ENCODE measurements at regions not wholly inside any gene's neighbourhood (a gene's known extent, or its start where the extent isn't known, plus 50 kb on each side); places are given as distances from the start of the nearest gene placed in this dataset.
"Not testable (repeated sequence)": the region's sequence is repeated elsewhere in the genome, so short reads cannot be mapped to it uniquely, and the experiment has no call there.

DNA sequence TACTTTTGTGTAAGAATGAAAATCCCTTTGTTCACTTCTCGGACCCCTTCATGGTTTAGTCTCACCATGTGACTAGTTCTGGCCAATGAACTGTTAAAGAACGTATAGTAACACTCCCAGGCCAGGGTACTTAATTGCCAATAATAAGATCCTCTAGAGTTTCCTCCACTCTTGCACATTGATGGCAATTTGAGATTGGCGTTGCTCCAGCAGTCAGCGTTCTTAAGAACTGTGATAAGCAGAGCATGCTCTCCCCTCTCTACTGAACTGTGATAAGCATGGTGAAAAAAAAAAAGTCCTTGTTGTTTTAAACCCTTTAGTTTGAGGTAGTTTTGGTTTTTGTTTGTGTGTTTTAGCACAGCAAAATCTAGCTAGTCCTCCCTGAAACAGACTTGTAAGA lies 854.5 kb downstream of the SLC6A15 start:
- Mint-ChIP-seq H3K36me3 (ENCODE audit: low read depth) (no peaks in the 10 kb centered on the region), H3K4me3 (no peak overlapping the region), H3K27me3 (no peaks in the 10 kb centered on the region), H3K4me1 (no peaks in the 10 kb centered on the region), H3K27ac (no peak overlapping the region)
- ATAC-seq (no peak), DNase-seq (no peak)
- no peaks in the 10 kb centered on the region for H3K9me3 ChIP-seq (ENCODE audit: control insufficient read depth, low read length, poor library complexity, severe bottlenecking)

DNA sequence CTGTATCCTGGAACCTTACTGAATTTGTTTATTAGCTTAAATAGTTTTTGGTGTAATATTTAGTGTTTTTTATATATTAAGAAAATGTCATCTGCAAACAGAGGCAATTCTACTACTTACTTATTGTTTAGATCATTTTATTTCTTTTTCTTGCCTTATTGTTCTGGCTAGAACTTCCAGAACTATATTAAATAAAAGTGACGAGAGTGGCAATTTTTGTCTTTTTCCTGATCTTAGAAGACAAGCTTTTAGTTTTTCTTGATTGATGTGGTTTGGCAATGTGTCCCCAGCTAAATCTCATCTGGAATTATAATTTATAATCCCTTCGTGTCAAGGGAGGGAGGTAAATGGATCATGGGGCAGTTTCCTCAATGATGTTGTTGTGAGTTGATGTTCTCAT lies 857.8 kb downstream of the SLC6A15 start:
- no peaks in the 10 kb centered on the region for H3K36me3 Mint-ChIP-seq (ENCODE audit: low read depth)
- H3K9me3 ChIP-seq (ENCODE audit: control insufficient read depth, low read length, poor library complexity, severe bottlenecking), result no peaks in the 10 kb centered on the region
- ATAC-seq (no peak), DNase-seq (no peak)
- no peak overlapping the region for H3K4me3 Mint-ChIP-seq
- no peak overlapping the region for H3K27ac Mint-ChIP-seq
- H3K4me1 Mint-ChIP-seq, result no peaks in the 10 kb centered on the region
- H3K27me3 Mint-ChIP-seq, result no peaks in the 10 kb centered on the region

DNA sequence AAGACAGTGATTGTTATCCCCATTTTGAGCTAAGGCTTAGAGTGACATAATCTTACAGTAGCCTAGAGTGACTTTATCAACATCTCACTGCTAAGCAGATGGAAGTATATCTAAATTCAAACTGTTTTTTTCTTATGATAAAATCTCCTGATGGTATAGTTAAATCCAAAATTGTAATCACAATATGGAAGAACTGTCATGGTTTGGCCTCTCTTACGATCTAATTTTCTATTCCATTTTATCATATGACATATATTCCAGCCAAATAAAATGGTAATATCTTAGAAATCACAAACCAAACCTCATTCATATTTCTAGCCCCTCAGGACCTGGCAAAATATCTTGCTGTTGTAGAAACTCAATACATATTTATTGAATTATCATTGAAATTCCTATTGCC lies 864.7 kb downstream of the SLC6A15 start:
- DNase-seq (no peak), ATAC-seq (no peak)
- H3K27ac Mint-ChIP-seq, result no peak overlapping the region
- H3K36me3 Mint-ChIP-seq (ENCODE audit: low read depth), result no peaks in the 10 kb centered on the region
- H3K27me3 Mint-ChIP-seq, result no peaks in the 10 kb centered on the region
- H3K4me3 Mint-ChIP-seq, result no peak overlapping the region
- peaks cover 2% of the 10 kb centered on the region for H3K9me3 ChIP-seq (ENCODE audit: control insufficient read depth, low read length, poor library complexity, severe bottlenecking)
- H3K4me1 Mint-ChIP-seq, result no peaks in the 10 kb centered on the region

DNA sequence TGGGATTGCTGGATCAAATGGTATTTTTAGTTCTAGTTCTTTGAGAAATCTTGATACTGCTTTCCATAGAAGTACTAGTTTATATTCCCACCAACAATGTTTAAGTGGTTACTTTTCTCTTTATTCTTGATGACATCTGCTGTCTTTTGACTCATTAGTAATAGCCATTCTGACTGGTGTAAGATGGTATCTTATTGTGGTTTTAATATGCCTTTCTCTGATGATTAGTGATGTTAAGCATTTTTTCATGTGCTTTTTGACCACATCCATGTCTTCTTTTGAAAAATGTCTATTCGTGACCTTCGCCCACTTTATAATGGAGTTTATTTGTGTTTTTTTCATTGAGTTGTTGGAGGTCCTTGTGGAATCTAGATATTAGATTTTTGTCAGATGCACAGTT lies 865.7 kb downstream of the SLC6A15 start:
- no peaks in the 10 kb centered on the region for H3K4me1 Mint-ChIP-seq
- no peak overlapping the region for H3K4me3 Mint-ChIP-seq
- peaks cover 2% of the 10 kb centered on the region for H3K9me3 ChIP-seq (ENCODE audit: control insufficient read depth, low read length, poor library complexity, severe bottlenecking)
- H3K27ac Mint-ChIP-seq, result no peak overlapping the region
- no peaks in the 10 kb centered on the region for H3K27me3 Mint-ChIP-seq
- no peaks in the 10 kb centered on the region for H3K36me3 Mint-ChIP-seq (ENCODE audit: low read depth)
- ATAC-seq (no peak), DNase-seq (no peak)

DNA sequence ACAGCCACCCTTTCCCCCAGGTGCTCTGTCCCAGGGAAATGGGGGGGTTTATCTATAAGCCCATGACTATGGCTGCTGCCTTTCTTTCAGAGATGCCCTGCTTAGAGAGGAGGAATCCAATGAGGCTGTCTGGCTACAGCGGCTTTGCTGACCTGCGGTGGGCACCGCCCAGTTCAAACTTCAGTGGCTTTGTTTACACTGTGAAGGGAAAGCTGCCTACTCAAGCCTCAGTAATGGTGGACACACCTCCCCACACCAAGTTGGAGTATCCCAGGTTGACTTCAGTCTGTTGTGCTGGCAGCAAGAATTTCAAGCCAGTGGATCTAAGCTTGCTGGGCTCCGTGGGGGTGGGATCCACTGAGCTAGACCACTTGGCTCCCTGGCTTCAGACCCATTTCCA lies 869.2 kb downstream of the SLC6A15 start:
- Mint-ChIP-seq H3K36me3 (ENCODE audit: low read depth) (no peaks in the 10 kb centered on the region), H3K4me3 (no peak overlapping the region), H3K4me1 (no peaks in the 10 kb centered on the region), H3K27ac (no peak overlapping the region), H3K27me3 (no peaks in the 10 kb centered on the region)
- ATAC-seq (no peak), DNase-seq (no peak)
- H3K9me3 ChIP-seq (ENCODE audit: control insufficient read depth, low read length, poor library complexity, severe bottlenecking), result peaks cover 2% of the 10 kb centered on the region

DNA sequence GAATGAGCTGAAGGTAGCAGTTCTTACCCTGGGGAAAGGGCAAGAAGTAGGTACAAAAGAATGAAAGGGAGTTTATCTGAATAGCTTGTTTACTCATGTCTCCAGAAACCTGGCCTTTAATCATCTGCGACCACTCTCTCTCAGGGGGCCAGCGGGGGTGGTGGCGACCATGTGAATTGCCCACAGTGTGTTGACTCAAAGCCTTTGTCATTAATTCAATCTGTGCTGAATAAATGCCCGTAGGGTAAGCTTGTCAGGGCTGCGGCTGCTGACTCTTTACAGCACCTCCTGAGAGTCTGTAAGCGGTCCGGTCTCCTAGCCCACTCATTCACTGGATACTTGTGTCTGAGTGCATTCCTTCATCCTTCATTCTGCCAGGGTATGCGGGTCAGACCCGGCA lies 874.4 kb downstream of the SLC6A15 start:
- Mint-ChIP-seq H3K4me1 (no peaks in the 10 kb centered on the region), H3K27me3 (no peaks in the 10 kb centered on the region), H3K27ac (no peak overlapping the region), H3K4me3 (no peak overlapping the region), H3K36me3 (ENCODE audit: low read depth) (no peaks in the 10 kb centered on the region)
- DNase-seq (no peak), ATAC-seq (no peak)
- H3K9me3 ChIP-seq (ENCODE audit: control insufficient read depth, low read length, poor library complexity, severe bottlenecking), result no peaks in the 10 kb centered on the region

DNA sequence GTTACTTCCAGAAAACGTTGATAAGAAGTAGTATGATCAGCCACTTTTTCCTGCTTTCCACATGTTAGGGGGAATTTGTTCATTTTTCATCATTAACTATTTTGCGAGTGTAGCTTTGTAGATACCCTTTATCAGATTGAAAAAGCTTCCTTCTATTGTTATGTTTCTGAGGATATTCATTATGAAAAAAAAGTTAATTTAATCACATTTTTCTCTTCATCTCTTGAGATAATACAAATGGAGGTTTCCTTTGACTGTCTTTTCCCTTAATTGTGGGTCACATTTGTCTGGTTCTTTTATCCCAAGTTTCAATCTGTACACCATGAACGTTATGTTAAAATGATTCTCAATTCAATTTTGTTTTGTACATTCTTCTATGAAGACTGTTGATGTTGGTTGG lies 875.7 kb downstream of the SLC6A15 start:
- no peaks in the 10 kb centered on the region for H3K9me3 ChIP-seq (ENCODE audit: control insufficient read depth, low read length, poor library complexity, severe bottlenecking)
- ATAC-seq, result no peak
- Mint-ChIP-seq H3K36me3 (ENCODE audit: low read depth) (no peaks in the 10 kb centered on the region), H3K27me3 (no peaks in the 10 kb centered on the region), H3K4me3 (no peak overlapping the region), H3K4me1 (no peaks in the 10 kb centered on the region), H3K27ac (no peak overlapping the region)
- no peak for DNase-seq

DNA sequence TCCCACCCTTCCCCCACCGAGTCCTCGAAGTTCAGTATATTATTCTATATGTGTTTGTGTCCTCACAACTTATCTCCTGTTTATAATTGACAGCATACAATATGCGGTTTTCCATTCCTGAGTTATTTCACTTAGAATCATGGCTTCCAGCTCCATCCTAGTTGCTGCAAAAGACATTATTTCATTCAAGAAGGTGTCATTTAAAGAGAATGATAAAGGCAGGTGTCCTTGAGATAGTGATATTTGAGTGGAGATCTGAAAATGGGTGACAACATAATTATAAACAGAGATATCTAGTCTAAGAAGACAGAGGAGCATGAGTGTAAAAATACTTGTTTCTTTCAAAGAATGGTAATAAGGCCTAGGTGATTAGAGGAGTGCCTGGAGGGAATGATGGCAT lies 876.8 kb downstream of the SLC6A15 start:
- H3K9me3 ChIP-seq (ENCODE audit: control insufficient read depth, low read length, poor library complexity, severe bottlenecking), result no peaks in the 10 kb centered on the region
- no peak for DNase-seq
- no peaks in the 10 kb centered on the region for H3K27me3 Mint-ChIP-seq
- H3K4me3 Mint-ChIP-seq, result no peak overlapping the region
- H3K4me1 Mint-ChIP-seq, result no peaks in the 10 kb centered on the region
- ATAC-seq, result no peak
- H3K36me3 Mint-ChIP-seq (ENCODE audit: low read depth), result no peaks in the 10 kb centered on the region
- H3K27ac Mint-ChIP-seq, result no peak overlapping the region

DNA sequence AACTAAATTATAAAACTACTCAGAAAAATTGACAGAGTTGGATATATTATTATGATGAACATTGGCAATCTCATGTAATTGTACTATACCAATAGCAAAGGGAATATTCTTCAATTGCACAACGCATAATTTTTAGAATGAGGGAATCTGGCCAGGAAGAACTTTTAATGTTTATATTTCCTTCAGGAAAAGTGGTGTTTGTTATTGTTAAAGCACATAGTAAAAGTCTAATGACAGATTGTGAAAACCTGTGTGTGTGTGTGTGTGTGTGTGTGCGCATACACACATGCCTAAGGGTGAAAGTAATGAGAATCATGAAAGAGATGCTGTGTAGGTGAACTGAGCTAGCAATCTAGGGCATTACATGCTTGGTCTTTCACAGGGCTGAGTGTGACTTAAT lies 877.7 kb downstream of the SLC6A15 start:
- no peaks in the 10 kb centered on the region for H3K9me3 ChIP-seq (ENCODE audit: control insufficient read depth, low read length, poor library complexity, severe bottlenecking)
- H3K36me3 Mint-ChIP-seq (ENCODE audit: low read depth), result no peaks in the 10 kb centered on the region
- no peak overlapping the region for H3K27ac Mint-ChIP-seq
- H3K4me1 Mint-ChIP-seq, result no peaks in the 10 kb centered on the region
- no peak for ATAC-seq
- DNase-seq, result no peak
- no peak overlapping the region for H3K4me3 Mint-ChIP-seq
- no peaks in the 10 kb centered on the region for H3K27me3 Mint-ChIP-seq

DNA sequence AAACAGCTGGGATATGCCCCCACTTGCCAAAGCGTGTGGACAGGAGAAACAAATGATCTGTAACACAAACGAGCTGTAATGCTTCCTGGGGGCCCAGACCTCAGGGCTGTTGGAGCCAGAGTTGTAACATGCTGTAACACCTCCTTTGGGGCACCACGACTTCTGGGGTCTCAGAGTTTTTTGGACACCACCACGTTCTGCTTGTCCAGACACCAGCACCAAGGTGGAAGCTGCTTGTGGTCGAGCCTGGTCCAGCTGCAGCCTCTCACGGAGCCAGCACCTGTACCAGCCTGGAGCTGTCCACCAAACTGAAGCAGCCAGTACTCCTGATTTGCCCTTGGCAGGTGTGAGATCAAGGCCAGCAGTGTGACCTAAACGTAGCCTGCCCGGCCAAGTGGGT lies 879.4 kb downstream of the SLC6A15 start:
- H3K27me3 Mint-ChIP-seq, result no peaks in the 10 kb centered on the region
- no peak for DNase-seq
- no peaks in the 10 kb centered on the region for H3K36me3 Mint-ChIP-seq (ENCODE audit: low read depth)
- no peak overlapping the region for H3K4me3 Mint-ChIP-seq
- no peaks in the 10 kb centered on the region for H3K9me3 ChIP-seq (ENCODE audit: control insufficient read depth, low read length, poor library complexity, severe bottlenecking)
- no peak overlapping the region for H3K27ac Mint-ChIP-seq
- no peak for ATAC-seq
- no peaks in the 10 kb centered on the region for H3K4me1 Mint-ChIP-seq

DNA sequence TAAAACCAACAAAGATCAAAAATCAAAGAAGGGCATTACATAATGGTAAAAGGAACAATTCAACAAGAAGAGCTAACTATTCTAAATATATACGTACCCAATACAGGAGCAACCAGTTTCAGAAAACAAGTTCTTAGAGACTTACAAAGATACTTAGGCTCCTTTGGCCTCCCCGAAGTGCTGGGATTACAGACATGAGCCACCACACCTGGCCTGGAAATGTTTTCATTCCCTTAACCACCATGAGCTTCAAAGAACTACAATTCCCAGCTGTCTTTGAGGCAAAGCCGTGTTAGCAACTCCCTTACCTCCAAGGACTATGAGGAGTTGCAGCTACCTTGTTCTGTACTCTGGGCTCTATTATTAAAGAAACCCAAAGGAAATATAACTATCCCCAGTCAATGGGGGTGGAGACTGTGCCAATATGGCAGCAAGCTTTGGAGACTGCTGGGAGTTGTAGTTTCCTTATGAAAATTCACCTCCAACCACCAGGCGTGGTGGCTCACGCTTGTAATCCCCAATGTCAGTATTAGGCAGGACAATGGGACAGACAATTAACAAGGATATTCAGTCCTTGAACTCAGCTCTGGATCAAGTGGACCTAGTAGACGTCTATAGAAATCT lies 893.9 kb downstream of the SLC6A15 start:
- not testable (repeated sequence) for ATAC-seq; H3K4me3 Mint-ChIP-seq; H3K27me3 Mint-ChIP-seq; H3K9me3 ChIP-seq (ENCODE audit: control insufficient read depth, low read length, poor library complexity, severe bottlenecking); DNase-seq; H3K36me3 Mint-ChIP-seq (ENCODE audit: low read depth); H3K4me1 Mint-ChIP-seq; H3K27ac Mint-ChIP-seq

DNA sequence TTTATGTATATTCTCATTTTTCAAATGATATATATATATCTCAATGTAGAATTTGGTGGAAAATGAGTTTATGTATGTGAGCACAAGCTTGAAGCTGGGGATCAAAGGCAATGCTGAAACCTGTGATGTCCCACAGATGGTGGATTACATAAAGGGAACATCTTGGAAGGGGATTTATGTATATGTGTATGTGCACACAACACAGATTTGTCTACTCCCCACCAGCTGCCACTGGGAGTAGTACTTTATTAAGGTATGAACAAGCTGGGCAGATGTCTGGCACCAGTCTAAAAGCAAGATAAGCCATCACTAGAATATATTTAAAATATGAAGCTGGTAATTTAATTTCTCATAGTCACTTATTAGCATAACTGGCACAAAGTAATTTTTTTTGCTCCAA lies 895.6 kb downstream of the SLC6A15 start:
- no peaks in the 10 kb centered on the region for H3K9me3 ChIP-seq (ENCODE audit: control insufficient read depth, low read length, poor library complexity, severe bottlenecking)
- H3K27ac Mint-ChIP-seq, result no peak overlapping the region
- no peak for DNase-seq
- H3K36me3 Mint-ChIP-seq (ENCODE audit: low read depth), result no peaks in the 10 kb centered on the region
- no peaks in the 10 kb centered on the region for H3K4me1 Mint-ChIP-seq
- no peak overlapping the region for H3K4me3 Mint-ChIP-seq
- H3K27me3 Mint-ChIP-seq, result no peaks in the 10 kb centered on the region
- no peak for ATAC-seq

DNA sequence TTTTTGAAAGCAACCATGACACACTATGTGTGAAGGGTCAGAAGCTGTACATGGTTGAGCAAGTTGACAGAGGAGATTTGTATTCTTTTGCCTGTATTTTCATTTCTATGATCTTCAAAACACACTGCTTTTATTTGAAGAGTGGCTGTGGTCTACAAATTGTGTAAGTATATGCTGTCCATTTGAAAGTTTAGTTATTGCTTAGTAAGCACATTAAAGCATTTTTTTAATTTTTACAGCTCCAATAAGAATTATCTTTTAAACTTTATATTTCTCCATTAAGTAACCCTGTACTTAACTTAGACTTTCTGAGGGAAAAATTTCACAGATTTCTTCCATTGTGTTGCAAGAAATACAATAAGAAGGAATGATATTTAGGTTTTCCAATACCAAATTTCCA lies 915.2 kb downstream of the SLC6A15 start:
- DNase-seq (no peak), ATAC-seq (no peak)
- Mint-ChIP-seq H3K27ac (no peak overlapping the region), H3K27me3 (no peaks in the 10 kb centered on the region), H3K4me1 (no peaks in the 10 kb centered on the region), H3K4me3 (no peak overlapping the region), H3K36me3 (ENCODE audit: low read depth) (no peaks in the 10 kb centered on the region)
- no peaks in the 10 kb centered on the region for H3K9me3 ChIP-seq (ENCODE audit: control insufficient read depth, low read length, poor library complexity, severe bottlenecking)

DNA sequence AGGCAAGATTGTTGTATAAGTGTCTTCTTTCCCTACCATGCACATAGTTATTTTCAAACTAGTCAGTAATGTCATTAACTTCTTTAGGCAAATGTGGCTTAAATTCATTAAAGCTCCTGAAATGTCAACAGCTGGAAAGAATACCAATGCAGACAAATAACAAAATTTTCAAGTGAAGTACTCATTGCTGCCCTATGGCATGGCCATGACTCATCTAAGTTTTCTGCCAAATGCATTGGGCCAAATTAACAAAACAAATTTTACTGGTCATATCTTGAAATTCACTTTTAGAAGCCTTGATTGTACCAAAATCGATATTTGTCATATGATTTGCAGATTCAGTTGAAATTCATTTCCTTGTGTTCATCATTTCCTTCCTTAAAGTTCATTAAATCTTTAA lies 915.9 kb downstream of the SLC6A15 start:
- no peaks in the 10 kb centered on the region for H3K9me3 ChIP-seq (ENCODE audit: control insufficient read depth, low read length, poor library complexity, severe bottlenecking)
- no peak for DNase-seq
- H3K27ac Mint-ChIP-seq, result no peak overlapping the region
- H3K4me3 Mint-ChIP-seq, result no peak overlapping the region
- H3K27me3 Mint-ChIP-seq, result no peaks in the 10 kb centered on the region
- H3K4me1 Mint-ChIP-seq, result no peaks in the 10 kb centered on the region
- H3K36me3 Mint-ChIP-seq (ENCODE audit: low read depth), result no peaks in the 10 kb centered on the region
- no peak for ATAC-seq

DNA sequence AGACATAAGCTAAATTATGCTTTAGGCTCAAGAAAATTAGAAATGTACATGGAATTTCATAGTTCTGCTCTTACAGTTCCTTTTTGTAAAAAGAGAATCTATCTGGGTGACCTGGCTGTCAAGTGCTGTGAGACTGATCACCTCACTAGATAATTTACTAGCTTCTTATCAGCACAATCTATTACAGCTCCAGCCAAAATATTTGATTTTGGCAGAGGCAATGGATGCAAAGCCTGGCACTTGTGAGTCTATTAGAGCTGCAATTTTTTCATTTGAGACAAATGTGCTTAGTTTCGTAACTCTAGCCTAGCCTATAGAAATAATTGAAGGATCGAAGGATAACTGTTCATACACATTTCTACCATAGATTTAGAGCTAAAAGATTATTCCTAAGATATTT lies 927.5 kb downstream of the SLC6A15 start:
- no peaks in the 10 kb centered on the region for H3K36me3 Mint-ChIP-seq (ENCODE audit: low read depth)
- H3K27me3 Mint-ChIP-seq, result no peaks in the 10 kb centered on the region
- no peaks in the 10 kb centered on the region for H3K4me1 Mint-ChIP-seq
- H3K27ac Mint-ChIP-seq, result no peak overlapping the region
- H3K4me3 Mint-ChIP-seq, result no peak overlapping the region
- ATAC-seq, result no peak
- H3K9me3 ChIP-seq (ENCODE audit: control insufficient read depth, low read length, poor library complexity, severe bottlenecking), result no peaks in the 10 kb centered on the region
- no peak for DNase-seq

Measured in T-helper 17 cell (primary cell).